Neutrophil (primary cell): ENCODE measurements at regions not wholly inside any gene's neighbourhood (a gene's known extent, or its start where the extent isn't known, plus 50 kb on each side); places are given as distances from the start of the nearest gene placed in this dataset.

Experiments
- H3K27ac ChIP-seq: fragments of 200-600 bp; sonication (generic); 2 replicates; pipeline ENCODE4 v1.5.1; 2016; ENCODE audit warnings: mild to moderate bottlenecking, moderate library complexity
- H3K27me3 ChIP-seq: fragments of 200-600 bp; sonication (generic); 2 replicates; pipeline ENCODE4 v1.6.0; 2016; ENCODE audit warnings: mild to moderate bottlenecking
- H3K36me3 ChIP-seq: fragments of 200-600 bp; sonication (generic); 2 replicates; pipeline ENCODE4 v1.5.1; 2017
- H3K4me1 ChIP-seq, 2 experiments: fragments of 200-600 bp in 1 of 2; sonication (generic) in 1 of 2; 1 replicate in 1 of 2; 2 replicates in 1 of 2; pipeline versions ENCODE4 v1.5.1 to v1.6.1; 2013 to 2016; ENCODE audit warnings: low read depth in 1 of 2, low read length in 1 of 2, mild to moderate bottlenecking in 1 of 2, moderate library complexity in 1 of 2; ENCODE audit not compliant: control insufficient read depth in 1 of 2, insufficient read depth in 1 of 2
- H3K4me3 ChIP-seq, 2 experiments: fragments of 200-600 bp in 1 of 2; sonication (generic) in 1 of 2; 1 replicate in 1 of 2; 2 replicates in 1 of 2; pipeline ENCODE4 v1.5.1; 2013 to 2016; ENCODE audit warnings: low read depth in 1 of 2, low read length in 1 of 2, mild to moderate bottlenecking in 1 of 2, moderate library complexity in 1 of 2
- H3K9me3 ChIP-seq: fragments of 200-600 bp; sonication (generic); 2 replicates; pipeline ENCODE4 v1.5.1; 2016
- TF ChIP-seq, protein P1 (sequence below): fragments of 200-600 bp; sonication (generic); IDR thresholded peaks from 2 replicates; pipeline ENCODE4 v1.5.1; 2016; ENCODE audit warnings: antibody characterized with exemption

GRCh38 chr22:49489821-49490220 is 337.9 kb downstream of the BRD1 start:
- no peaks in the 10 kb centered on the region for H3K36me3 ChIP-seq
- TF ChIP-seq, protein P1, sequence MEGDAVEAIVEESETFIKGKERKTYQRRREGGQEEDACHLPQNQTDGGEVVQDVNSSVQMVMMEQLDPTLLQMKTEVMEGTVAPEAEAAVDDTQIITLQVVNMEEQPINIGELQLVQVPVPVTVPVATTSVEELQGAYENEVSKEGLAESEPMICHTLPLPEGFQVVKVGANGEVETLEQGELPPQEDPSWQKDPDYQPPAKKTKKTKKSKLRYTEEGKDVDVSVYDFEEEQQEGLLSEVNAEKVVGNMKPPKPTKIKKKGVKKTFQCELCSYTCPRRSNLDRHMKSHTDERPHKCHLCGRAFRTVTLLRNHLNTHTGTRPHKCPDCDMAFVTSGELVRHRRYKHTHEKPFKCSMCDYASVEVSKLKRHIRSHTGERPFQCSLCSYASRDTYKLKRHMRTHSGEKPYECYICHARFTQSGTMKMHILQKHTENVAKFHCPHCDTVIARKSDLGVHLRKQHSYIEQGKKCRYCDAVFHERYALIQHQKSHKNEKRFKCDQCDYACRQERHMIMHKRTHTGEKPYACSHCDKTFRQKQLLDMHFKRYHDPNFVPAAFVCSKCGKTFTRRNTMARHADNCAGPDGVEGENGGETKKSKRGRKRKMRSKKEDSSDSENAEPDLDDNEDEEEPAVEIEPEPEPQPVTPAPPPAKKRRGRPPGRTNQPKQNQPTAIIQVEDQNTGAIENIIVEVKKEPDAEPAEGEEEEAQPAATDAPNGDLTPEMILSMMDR = no peak
- H3K4me3 ChIP-seq = no peak overlapping the region
- no peak overlapping the region for H3K27ac ChIP-seq
- H3K4me1 ChIP-seq = peaks cover 3 to 12% of the 10 kb centered on the region in 2 experiments
- no peaks in the 10 kb centered on the region for H3K27me3 ChIP-seq
- no peaks in the 10 kb centered on the region for H3K9me3 ChIP-seq

DNA sequence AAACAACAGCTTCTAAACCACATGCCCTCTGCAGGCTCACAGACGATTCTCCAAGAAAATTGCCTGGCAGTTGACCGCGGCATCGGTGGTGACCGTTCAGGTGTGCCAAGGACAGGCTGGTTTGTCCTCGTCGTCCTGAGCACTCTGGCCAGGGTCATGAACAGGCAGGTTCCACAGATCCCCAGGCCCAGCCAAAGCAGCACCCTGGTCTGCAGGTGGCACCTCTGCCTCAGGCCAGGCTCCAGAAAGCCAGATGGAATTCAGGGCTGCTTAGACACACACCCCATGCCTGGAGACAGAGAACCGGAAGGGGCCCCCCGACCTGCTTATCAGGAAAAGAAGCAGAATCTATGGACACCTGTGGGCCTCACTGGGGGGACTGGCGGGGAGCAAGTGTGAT is 338.7 kb downstream of the BRD1 start:
- no peaks in the 10 kb centered on the region for H3K36me3 ChIP-seq
- no peak overlapping the region for H3K4me3 ChIP-seq
- H3K27ac ChIP-seq = no peak overlapping the region
- H3K27me3 ChIP-seq = no peaks in the 10 kb centered on the region
- TF ChIP-seq, protein P1 = no peak
- H3K9me3 ChIP-seq = no peaks in the 10 kb centered on the region
- H3K4me1 ChIP-seq = peaks cover 3 to 12% of the 10 kb centered on the region in 2 experiments

- Histone ChIP-seq H3K9me3 (no peaks in the 10 kb centered on the region), H3K4me3 (no peak overlapping the region), H3K27ac (no peak overlapping the region), H3K4me1 (peaks cover 3 to 12% of the 10 kb centered on the region in 2 experiments), H3K36me3 (no peaks in the 10 kb centered on the region), H3K27me3 (peaks cover 8% of the 10 kb centered on the region)
- TF ChIP-seq, protein P1 = no peak
Observed at GRCh38 chr22:49487950-49488349, 339.7 kb downstream of the BRD1 start.

GRCh38 chr22:49486225-49486624 is 341.4 kb downstream of the BRD1 start:
- H3K27me3 ChIP-seq = peaks cover 25% of the 10 kb centered on the region
- H3K36me3 ChIP-seq = no peaks in the 10 kb centered on the region
- no peaks in the 10 kb centered on the region for H3K9me3 ChIP-seq
- H3K4me1 ChIP-seq = peaks cover 3 to 22% of the 10 kb centered on the region in 2 experiments
- H3K27ac ChIP-seq = no peak overlapping the region
- TF ChIP-seq, protein P1 = no peak
- H3K4me3 ChIP-seq = no peak overlapping the region

- H3K27ac ChIP-seq = no peak overlapping the region
- no peak overlapping the region for H3K4me3 ChIP-seq
- H3K36me3 ChIP-seq = no peaks in the 10 kb centered on the region
- H3K4me1 ChIP-seq = peaks cover 3 to 22% of the 10 kb centered on the region in 2 experiments
- peaks cover 39% of the 10 kb centered on the region for H3K27me3 ChIP-seq
- H3K9me3 ChIP-seq = no peaks in the 10 kb centered on the region
- TF ChIP-seq, protein P1 = no peak
Observed at GRCh38 chr22:49483946-49484345, 343.7 kb downstream of the BRD1 start.
